H1 (cell line): ENCODE measurements at regions not wholly inside any gene's neighbourhood (a gene's known extent, or its start where the extent isn't known, plus 50 kb on each side); places are given as distances from the start of the nearest gene placed in this dataset.

Experiments used
- EZH2 ChIP-seq: fragments of 200-600 bp; sonication (generic); IDR thresholded peaks from 2 replicates; pipeline ENCODE4 v1.7.1; 2012; ENCODE audit warnings: low read depth, mild to moderate bottlenecking, moderate library complexity, low read length, inconsistent platforms; ENCODE audit not compliant: severe bottlenecking
- GABPA ChIP-seq: IDR thresholded peaks from 2 replicates; pipeline ENCODE4 v1.6.1; 2011; ENCODE audit warnings: mild to moderate bottlenecking, low read length, moderate library complexity, borderline replicate concordance; ENCODE audit not compliant: insufficient read depth
- HDAC2 ChIP-seq, 2 experiments: fragments of 300-600 bp in 1 of 2; sonication (generic) in 1 of 2; IDR thresholded peaks; 2 replicates each; pipeline ENCODE4 v1.6.1; 2011 to 2012; ENCODE audit warnings: low read depth in 2 of 2, low read length in 2 of 2, mild to moderate bottlenecking in 2 of 2, moderate library complexity in 2 of 2, borderline replicate concordance in 1 of 2, inconsistent platforms in 1 of 2
- TF ChIP-seq, protein P1 (sequence below), 3 experiments: IDR thresholded peaks; 1 replicate in 2 of 3; 2 replicates in 1 of 3; pipeline versions ENCODE4 v1.5.1 to v1.6.1; 2011; ENCODE audit warnings: low read length in 3 of 3, mild to moderate bottlenecking in 3 of 3, inconsistent platforms in 2 of 3, low read depth in 1 of 3, moderate library complexity in 1 of 3; ENCODE audit not compliant: insufficient read depth in 1 of 3; ENCODE audit errors: control extremely low read depth in 1 of 3
- TF ChIP-seq, protein P2 (sequence below): IDR thresholded peaks from 2 replicates; pipeline ENCODE4 v1.6.1; 2011; ENCODE audit warnings: low read length, improper control_type of control experiment

DNA sequence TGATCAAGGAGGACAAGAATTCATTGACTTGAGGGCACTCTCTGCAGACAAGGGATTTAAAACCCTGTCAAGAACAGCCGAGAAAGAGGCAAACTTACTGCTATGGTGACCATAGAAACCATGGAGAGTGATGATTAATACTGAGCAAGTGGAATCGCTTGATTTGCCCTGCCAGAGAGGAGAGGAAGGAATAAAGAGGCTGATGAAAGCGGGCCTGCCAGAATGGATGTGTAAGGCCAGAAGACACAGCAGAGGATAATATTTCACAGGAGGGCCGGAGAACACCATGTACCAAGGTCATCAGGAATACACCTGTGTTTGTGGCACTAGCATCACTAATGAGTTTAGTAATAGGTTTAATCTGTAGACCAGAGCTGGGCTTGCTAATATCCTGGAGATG, 221.8 kb upstream of the DCN start:
- TF ChIP-seq, protein P1, sequence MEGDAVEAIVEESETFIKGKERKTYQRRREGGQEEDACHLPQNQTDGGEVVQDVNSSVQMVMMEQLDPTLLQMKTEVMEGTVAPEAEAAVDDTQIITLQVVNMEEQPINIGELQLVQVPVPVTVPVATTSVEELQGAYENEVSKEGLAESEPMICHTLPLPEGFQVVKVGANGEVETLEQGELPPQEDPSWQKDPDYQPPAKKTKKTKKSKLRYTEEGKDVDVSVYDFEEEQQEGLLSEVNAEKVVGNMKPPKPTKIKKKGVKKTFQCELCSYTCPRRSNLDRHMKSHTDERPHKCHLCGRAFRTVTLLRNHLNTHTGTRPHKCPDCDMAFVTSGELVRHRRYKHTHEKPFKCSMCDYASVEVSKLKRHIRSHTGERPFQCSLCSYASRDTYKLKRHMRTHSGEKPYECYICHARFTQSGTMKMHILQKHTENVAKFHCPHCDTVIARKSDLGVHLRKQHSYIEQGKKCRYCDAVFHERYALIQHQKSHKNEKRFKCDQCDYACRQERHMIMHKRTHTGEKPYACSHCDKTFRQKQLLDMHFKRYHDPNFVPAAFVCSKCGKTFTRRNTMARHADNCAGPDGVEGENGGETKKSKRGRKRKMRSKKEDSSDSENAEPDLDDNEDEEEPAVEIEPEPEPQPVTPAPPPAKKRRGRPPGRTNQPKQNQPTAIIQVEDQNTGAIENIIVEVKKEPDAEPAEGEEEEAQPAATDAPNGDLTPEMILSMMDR (IDR thresholded peaks at IDR 0.05; ENCODE audit: control extremely low read depth in 1 of 3, insufficient read depth in 1 of 3, low read depth in 1 of 3, low read length in 3 of 3) = no peak
- TF ChIP-seq, protein P2, sequence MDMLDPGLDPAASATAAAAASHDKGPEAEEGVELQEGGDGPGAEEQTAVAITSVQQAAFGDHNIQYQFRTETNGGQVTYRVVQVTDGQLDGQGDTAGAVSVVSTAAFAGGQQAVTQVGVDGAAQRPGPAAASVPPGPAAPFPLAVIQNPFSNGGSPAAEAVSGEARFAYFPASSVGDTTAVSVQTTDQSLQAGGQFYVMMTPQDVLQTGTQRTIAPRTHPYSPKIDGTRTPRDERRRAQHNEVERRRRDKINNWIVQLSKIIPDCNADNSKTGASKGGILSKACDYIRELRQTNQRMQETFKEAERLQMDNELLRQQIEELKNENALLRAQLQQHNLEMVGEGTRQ = no peak
- TF ChIP-seq GABPA (no peak), EZH2 (no peak), HDAC2 (IDR thresholded peaks at IDR 0.05; ENCODE audit: borderline replicate concordance in 1 of 2, low read depth in 2 of 2, low read length in 2 of 2) (no peak)
